Urinary bladder (tissue), 3 donors: ENCODE measurements at regions not wholly inside any gene's neighbourhood (a gene's known extent, or its start where the extent isn't known, plus 50 kb on each side); places are given as distances from the start of the nearest gene placed in this dataset.

Experiments used
- DNase-seq: peaks from one replicate; pipeline ENCODE4 v3.0.0-alpha.2; 2015; ENCODE audit errors: extremely low spot score
- H3K27ac ChIP-seq: one replicate; pipeline ENCODE4 v1.5.1; 2013; ENCODE audit warnings: low read depth, mild to moderate bottlenecking, moderate library complexity
- H3K36me3 ChIP-seq: one replicate; pipeline ENCODE4 v1.6.1; 2013; ENCODE audit warnings: mild to moderate bottlenecking, moderate library complexity; ENCODE audit not compliant: insufficient read depth
- H3K4me1 ChIP-seq: one replicate; pipeline ENCODE4 v1.6.1; 2013; ENCODE audit warnings: mild to moderate bottlenecking, moderate library complexity; ENCODE audit not compliant: insufficient read depth
- H3K4me3 ChIP-seq: one replicate; pipeline ENCODE4 v1.5.1; 2013; ENCODE audit warnings: low read depth, low read length
- WGBS: extraction: QIAGEN DNeasy Blood & Tissue Kit; methylation state at CpG from one replicate; pipeline ENCODE4 v1.1.7; 2013; 5-methylcytosine and 5-hydroxymethylcytosine counted together
- donor health status: healthy with polysubstance abuse.
- donor health status: healthy.

DNA sequence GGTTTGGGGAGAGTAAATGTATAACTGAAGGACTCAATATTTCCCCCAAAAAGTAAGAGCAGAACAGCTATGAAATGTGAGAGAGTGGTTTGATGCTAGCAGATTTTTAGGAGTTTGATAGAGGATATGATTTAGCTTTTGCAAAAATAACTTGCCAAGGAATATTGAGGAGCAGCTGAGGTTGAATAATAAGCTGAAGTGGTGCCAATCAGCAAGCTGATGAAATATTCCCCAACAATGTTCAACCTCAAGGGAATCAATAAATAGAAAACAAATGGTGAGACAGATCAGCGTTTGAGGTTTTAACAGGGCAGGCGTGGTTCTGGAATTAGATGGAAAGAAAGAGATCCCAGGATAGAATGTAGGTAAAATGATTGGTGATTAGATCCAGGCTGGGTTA is 413.4 kb upstream of the ADAMTS5 start:
- Histone ChIP-seq H3K27ac (no peak overlapping the region), H3K36me3 (no peaks in the 10 kb centered on the region), H3K4me3 (no peak overlapping the region), H3K4me1 (no peaks in the 10 kb centered on the region)
- 65% methylated on average over 2 of the region's 2 CpGs for WGBS
- no peak for DNase-seq

DNA sequence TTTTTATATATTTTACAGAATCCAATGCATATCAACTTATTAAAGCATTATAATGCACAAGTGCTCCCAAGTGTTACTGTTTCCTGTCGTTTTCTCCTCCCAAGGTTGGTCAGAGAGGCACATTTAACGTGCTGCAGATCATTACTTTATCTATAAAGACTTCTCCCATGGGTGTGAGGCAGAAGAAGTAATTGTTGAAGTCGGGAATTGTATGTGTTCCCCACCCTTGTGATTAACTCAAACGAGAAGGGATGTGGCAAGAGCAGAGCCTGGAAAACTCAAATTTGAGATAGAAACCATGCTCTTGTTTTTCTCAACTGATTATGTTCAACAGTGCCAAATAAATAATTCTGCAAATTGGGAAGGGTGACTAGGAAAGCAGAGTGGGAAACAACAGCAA is 412.5 kb upstream of the ADAMTS5 start:
- Histone ChIP-seq H3K27ac (no peak overlapping the region), H3K4me1 (no peaks in the 10 kb centered on the region), H3K36me3 (no peaks in the 10 kb centered on the region), H3K4me3 (no peak overlapping the region)
- WGBS: 52% methylated on average over 4 of the region's 4 CpGs
- no peak for DNase-seq

DNA sequence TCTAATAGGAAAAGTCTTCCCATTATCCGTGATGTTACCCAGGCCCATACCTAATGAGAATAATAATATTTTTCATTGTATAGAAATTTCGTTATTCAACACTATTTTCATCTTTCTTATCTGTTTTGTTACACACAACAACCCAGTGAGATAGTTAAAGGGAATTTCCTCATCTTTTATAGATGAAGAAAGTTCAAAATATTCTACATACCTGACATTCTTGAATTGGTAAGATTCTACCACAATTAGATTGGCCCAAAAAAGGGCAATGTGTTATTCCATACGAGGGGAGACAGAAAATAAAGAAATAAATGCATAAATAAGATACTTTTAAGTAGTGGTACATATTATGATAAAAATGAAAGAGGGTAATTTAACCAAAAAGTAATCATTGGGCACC is 405.5 kb upstream of the ADAMTS5 start:
- Histone ChIP-seq H3K36me3 (no peaks in the 10 kb centered on the region), H3K4me1 (no peaks in the 10 kb centered on the region), H3K4me3 (no peak overlapping the region), H3K27ac (no peak overlapping the region)
- 76% methylated on average over 3 of the region's 3 CpGs for WGBS
- DNase-seq: no peak

DNA sequence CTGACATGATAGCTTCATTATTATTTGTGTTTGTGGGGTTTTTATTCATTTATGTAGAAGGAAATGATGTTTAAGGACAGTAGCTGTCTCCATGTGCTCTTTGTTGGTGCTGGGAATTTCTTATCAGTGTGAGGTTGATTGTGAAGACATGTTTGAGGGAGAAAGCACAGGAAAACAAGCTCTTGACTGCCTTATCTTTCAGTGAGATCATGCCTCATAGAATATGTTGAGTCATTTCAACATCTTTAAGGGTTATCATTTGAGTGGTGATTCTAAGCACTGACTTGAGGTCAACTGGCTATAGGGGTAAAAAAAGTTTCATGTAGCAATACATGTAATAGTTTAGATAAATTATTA is 405.1 kb upstream of the ADAMTS5 start:
- Histone ChIP-seq H3K27ac (no peak overlapping the region), H3K4me3 (no peak overlapping the region), H3K4me1 (no peaks in the 10 kb centered on the region), H3K36me3 (no peaks in the 10 kb centered on the region)
- no peak for DNase-seq

DNA sequence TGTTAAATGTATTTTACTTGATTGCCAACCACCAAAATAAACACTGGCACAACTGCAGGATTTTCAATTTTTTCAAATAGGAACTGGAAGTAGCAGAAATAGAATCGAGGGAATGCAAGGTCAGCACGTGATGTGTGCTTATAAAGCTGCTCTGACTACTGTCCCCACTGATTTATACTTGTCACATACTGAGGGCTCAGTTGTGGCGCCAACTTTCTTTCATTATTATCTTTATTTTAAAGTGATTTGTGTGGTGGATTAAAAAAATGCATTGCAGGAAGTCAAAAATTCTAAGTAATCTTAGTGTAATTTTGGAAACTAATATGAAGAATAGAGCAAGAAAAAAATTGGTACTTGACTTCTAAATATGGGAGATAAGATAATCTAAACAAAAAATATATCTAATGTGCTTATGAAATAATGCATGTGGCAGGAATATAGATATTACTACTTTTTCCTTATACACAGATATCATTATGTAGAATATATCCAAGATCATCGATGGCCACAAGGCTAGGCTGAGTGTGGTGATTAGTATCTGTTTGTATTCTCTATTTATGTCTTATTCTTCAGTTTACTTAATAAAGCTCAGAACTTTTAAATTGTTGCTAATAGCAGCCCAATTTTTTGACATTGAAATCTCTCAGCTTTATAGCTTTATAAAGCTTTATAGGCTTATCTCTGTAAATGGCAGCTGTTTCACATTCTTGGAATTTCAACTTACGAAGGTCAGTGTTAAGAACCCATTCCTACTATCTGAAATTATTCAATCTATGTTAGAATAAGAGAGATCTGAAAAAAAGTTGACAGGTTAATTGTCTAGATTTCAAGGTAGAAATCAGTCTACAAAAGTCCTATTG is 404.5 kb upstream of the ADAMTS5 start:
- Histone ChIP-seq H3K4me1 (no peaks in the 10 kb centered on the region), H3K27ac (no peak overlapping the region), H3K4me3 (no peak overlapping the region), H3K36me3 (no peaks in the 10 kb centered on the region)
- DNase-seq: no peak
- 17% methylated on average over 5 of the region's 5 CpGs for whole genome bisulfite sequencing

DNA sequence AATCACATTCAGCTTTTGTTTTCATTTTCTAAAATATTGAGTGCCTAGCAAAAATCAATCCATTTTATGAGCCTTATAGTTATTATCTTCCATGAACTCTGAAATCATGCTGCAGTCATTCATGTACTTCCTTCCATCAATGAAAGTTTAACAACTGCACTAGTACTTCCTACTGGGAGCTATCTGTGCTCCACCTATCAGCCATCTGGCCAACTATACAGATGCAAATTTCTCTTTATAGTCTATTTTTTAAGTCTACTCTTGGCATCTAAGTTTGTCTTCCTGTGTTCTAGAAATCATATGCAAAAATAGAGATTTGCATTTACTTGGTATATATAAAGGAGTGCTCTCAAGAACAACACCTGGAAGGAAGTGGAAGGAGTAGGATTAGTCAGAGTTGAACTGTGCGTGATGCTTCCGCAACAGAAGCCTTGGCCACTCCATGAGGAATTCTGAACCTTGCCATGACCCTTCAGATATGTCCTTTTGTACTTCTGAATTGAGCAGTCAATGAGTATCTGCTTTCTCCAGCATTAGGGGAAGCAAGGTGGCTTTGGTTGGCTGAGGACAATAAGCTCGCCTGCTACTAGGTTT is 403.2 kb upstream of the ADAMTS5 start:
- H3K36me3 ChIP-seq: no peaks in the 10 kb centered on the region
- no peaks in the 10 kb centered on the region for H3K4me1 ChIP-seq
- DNase-seq: no peak
- H3K4me3 ChIP-seq: no peak overlapping the region
- no peak overlapping the region for H3K27ac ChIP-seq
- 90% methylated on average over 3 of the region's 3 CpGs for WGBS

DNA sequence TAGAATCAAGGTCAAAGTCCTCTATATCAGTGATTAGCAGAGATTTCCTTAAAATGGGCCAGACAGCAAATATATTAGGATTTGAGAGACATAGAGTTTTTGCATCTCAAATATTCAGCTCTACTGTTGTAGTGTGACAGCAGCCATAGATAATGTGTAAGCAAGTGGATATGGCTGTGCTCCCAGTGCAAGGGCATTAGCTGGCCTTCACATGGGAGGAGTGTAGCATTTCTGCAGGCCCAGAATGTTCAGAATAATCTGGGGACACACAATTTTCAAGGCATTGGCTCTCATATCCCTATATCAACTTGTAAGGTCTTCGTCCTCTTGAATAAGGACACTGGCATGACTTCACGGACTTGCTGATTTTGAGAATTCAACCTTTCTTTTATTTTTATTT is 402.3 kb upstream of the ADAMTS5 start:
- DNase-seq: no peak
- 98% methylated on average over 2 of the region's 2 CpGs for WGBS
- no peak overlapping the region for H3K27ac ChIP-seq

DNA sequence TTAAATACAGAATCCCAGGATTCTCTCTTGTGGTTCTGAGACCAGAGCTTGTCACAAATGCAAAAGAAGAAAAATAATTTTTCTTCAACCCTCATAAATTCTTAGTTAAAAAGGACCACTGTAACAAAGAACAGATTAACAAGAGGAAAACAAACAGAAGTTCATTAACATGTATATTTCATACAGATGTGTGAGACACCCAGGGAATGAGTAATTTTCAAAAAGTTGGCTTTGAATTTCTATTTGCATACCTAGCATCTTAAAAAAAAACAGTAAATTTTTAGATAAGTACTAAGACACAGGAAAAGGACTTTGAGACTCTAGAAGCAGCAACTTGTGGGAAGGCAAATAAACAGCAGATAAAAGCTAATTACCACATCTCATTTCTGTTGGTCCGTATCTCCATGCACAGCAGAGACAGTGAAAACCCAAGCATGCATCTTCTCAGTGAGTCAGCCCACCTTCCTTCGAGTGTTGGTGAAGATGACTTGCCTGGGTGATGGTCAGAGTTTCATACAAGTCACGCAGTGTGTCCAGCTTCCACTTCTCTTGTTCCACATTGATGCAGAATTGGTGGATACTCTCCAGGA is 399.9 kb upstream of the ADAMTS5 start:
- no peaks in the 10 kb centered on the region for H3K36me3 ChIP-seq
- H3K27ac ChIP-seq: no peak overlapping the region

More for the DNA sequence above, 402.3 kb upstream of the ADAMTS5 start:
- Histone ChIP-seq H3K4me1 (no peaks in the 10 kb centered on the region), H3K36me3 (no peaks in the 10 kb centered on the region), H3K4me3 (no peak overlapping the region)

DNA sequence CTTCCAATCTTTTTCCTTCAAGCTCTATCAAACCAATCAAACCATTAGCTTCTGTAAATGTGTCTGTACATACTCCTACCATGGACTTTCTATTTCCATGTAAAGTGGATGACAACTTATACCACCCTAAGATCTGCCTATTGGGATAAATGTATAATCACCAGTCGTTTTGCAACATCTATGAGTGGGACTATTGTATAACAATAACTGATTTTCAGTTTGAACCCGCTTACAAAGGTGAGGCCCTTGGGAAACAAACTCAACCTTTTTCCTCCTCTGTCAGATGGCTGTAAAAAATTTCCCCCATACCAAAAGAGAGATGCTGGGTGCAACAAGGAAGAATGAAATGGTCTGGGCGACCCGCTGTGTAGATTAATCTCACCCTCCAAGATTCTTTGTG is 399.1 kb upstream of the ADAMTS5 start:
- Histone ChIP-seq H3K4me3 (no peak overlapping the region), H3K4me1 (no peaks in the 10 kb centered on the region), H3K27ac (no peak overlapping the region), H3K36me3 (no peaks in the 10 kb centered on the region)
- DNase-seq: no peak
- WGBS: 96% methylated on average over 4 of the region's 4 CpGs

More for the DNA sequence above, 399.9 kb upstream of the ADAMTS5 start:
- 91% methylated on average over 3 of the region's 3 CpGs for WGBS
- H3K4me1 ChIP-seq: no peaks in the 10 kb centered on the region
- DNase-seq: no peak
- H3K4me3 ChIP-seq: no peak overlapping the region

DNA sequence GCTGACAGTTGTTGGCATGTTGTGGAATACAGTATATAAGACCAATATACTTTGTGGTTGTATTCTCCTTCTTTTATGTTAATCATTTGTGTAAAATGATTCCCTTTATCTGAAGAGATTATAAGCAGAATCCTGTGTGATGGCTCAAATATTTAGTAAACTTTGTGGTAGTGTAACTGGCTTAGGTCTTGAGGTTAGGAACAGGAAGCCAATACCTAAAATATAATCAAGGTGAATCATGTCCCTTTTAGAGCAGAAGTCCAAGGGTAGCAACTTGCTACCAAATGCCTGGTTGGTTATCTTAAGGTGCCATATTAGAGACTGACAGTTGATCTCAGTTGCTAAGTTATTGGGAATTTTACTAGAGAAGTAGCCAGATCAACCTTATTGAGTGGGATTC is 398.5 kb upstream of the ADAMTS5 start:
- DNase-seq: no peak
- H3K4me1 ChIP-seq: no peaks in the 10 kb centered on the region
- no peaks in the 10 kb centered on the region for H3K36me3 ChIP-seq
- H3K4me3 ChIP-seq: no peak overlapping the region
- H3K27ac ChIP-seq: no peak overlapping the region

DNA sequence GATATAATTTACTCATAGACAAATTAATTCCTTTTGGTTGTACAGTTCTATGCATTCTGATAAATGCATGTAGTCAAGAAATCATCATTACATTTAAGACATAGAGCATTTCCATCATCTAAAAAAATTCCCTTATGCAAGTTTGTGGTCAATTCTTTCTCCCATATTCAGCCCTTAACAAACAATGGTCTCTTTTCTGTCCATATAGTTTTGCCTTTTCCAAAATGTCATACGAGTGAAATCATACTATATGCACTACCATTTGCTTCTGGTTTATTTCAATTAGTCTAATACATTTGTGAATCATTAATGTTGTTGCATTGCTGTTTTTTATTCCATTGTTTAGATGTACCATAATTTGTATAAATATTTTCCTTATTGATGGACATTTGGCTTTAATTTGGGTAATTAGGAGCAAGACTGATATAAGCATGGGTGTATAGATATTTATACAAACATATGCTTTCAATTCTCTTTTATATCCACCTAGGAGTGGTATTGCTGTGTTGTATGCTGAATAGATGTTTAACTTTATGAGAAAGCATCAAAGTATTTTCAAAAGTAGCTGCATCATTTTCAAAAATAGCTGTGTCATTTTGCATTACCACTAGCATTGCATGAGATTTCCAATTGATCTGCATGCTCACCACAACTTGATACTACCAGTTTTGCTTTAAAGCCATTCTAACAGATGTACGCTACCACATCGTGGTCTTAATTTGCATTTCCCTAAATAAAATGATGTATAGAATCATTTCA is 397.0 kb upstream of the ADAMTS5 start:
- Histone ChIP-seq H3K27ac (no peak overlapping the region), H3K36me3 (no peaks in the 10 kb centered on the region), H3K4me3 (no peak overlapping the region), H3K4me1 (no peaks in the 10 kb centered on the region)
- no peak for DNase-seq
- 94% methylated on average over 3 of the region's 3 CpGs for WGBS

DNA sequence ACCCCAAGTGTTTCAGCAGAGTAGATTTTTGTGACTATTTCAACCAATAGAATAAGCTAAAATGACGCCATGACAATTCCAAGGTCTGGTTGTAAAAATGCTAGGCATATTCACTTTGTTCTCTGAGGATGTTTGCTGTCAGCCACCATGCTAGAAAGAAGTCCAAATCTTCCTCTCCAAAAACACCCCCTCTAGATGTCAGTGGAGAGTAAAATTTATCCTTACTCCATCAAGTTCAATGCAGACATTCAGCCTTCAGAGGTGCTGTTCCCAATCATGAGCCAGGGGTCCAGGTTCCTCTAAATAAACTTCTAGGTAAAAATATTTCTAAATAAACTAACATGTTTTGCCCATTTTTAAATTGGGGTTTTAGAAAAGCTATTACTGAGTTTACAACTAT is 395.4 kb upstream of the ADAMTS5 start:
- H3K4me1 ChIP-seq: no peaks in the 10 kb centered on the region
- H3K4me3 ChIP-seq: no peak overlapping the region
- 96% methylated on average over 1 of the region's 1 CpG for WGBS
- H3K27ac ChIP-seq: no peak overlapping the region
- no peaks in the 10 kb centered on the region for H3K36me3 ChIP-seq
- DNase-seq: no peak

DNA sequence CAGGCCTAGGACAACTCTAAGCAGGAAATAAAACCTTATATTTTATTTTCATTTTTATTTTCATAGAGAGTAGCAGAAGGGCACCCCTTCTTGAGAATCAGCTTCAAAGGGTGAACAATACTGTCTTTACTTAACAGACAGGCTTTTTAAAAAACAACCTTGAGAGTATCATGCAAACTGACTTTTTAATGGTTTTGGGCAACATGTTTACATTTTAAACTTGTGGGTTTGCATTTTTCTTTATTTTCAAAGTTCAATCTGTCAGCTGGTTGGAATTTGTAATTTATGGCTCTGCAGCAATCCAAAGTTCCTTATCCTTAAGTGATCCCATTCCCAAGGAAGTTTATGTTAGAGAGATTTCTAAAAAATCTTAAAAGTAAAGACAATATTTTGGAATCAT is 392.3 kb upstream of the ADAMTS5 start:
- no peak overlapping the region for H3K27ac ChIP-seq
- no peaks in the 10 kb centered on the region for H3K36me3 ChIP-seq
- DNase-seq: no peak
- H3K4me3 ChIP-seq: no peak overlapping the region
- no peaks in the 10 kb centered on the region for H3K4me1 ChIP-seq

DNA sequence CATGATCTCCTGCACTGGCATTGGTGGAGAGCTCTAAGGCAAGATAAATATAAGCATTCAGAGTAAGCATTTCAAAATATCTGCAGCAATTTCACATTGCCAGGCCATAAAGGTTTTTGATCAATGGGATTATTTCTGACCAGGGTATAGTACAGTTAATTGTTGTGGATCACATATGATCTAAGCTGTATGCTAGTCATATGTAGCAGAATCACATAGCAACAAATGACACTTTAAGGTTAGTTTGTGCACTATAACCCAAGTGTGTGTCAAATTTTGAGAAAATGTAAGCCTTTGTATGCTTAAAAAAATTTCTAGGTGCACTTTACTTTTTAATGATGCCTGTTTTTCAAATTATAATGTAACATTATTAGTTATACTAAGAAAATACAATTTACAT is 386.0 kb upstream of the ADAMTS5 start:
- no peak for DNase-seq
- Histone ChIP-seq H3K4me3 (no peak overlapping the region), H3K27ac (no peak overlapping the region), H3K36me3 (no peaks in the 10 kb centered on the region), H3K4me1 (no peaks in the 10 kb centered on the region)
